IPS-20b (cell line): ENCODE measurements at regions not wholly inside any gene's neighbourhood (a gene's known extent, or its start where the extent isn't known, plus 50 kb on each side); places are given as distances from the start of the nearest gene placed in this dataset.
"Not testable (repeated sequence)": the region's sequence is repeated elsewhere in the genome, so short reads cannot be mapped to it uniquely, and the experiment has no call there.

Experiments used
- H3K27ac ChIP-seq: one replicate; pipeline ENCODE4 v1.5.1; 2013; ENCODE audit warnings: low read length
- H3K27me3 ChIP-seq: 2 replicates; pipeline ENCODE4 v1.6.1; 2013; ENCODE audit warnings: mild to moderate bottlenecking, low read length, inconsistent platforms; ENCODE audit not compliant: insufficient read depth
- H3K36me3 ChIP-seq: 2 replicates; pipeline ENCODE4 v1.6.1; 2013; ENCODE audit warnings: low read depth, mild to moderate bottlenecking, inconsistent platforms, low read length, moderate library complexity; ENCODE audit not compliant: insufficient read depth
- H3K4me1 ChIP-seq: 2 replicates; pipeline ENCODE4 v1.6.1; 2013; ENCODE audit warnings: mild to moderate bottlenecking, control low read depth, inconsistent platforms, low read length, moderate library complexity; ENCODE audit not compliant: insufficient read depth
- H3K4me3 ChIP-seq: 2 replicates; pipeline ENCODE4 v1.5.1; 2013; ENCODE audit warnings: mild to moderate bottlenecking, low read length, inconsistent platforms
- H3K9ac ChIP-seq: 2 replicates; pipeline ENCODE4 v1.6.1; 2013; ENCODE audit warnings: low read depth, mild to moderate bottlenecking, inconsistent platforms, low read length, moderate library complexity
- H3K9me3 ChIP-seq: 2 replicates; pipeline ENCODE4 v1.6.1; 2013; ENCODE audit warnings: mild to moderate bottlenecking, low read depth, low read length, inconsistent platforms; ENCODE audit not compliant: insufficient read depth

DNA sequence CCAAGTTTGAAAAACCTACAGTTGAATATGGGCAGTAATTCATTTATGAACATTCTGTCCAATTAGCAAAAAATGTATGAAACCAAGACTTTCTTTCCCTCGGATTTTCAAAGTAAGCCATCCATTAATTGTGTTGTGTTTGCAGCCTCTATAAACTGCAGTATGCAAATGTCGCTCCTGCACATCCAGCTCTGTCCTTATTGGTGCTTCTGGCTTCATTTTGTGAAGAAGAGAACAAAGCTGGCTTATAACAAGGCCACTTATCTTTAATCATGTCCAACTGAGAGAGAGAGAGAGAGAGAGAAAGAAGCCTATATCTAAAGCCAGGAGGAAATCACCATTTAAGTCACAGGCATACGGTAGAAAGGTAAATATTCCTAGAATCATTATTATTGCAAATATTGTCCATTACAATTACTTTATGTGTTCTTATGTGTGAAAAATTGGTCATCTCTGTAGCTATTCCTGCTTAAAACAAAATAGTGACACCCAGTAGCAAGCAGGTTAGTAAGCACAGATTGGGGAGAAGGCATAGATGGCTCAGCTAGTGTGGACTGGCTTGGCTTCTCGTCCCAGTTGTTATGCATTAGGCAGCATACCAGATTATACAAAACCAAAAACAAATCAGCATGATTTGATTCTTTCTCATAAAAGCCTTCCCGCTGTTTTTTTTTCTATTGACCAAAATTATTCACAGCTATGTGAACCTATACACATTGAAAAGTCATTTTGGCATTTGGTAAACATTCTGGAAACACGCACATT is 726.4 kb upstream of the SOX11 start:
- Histone ChIP-seq H3K4me3 (no peak overlapping the region), H3K27ac (no peak overlapping the region), H3K9me3 (no peaks in the 10 kb centered on the region), H3K36me3 (no peaks in the 10 kb centered on the region), H3K9ac (no peak overlapping the region), H3K4me1 (no peaks in the 10 kb centered on the region), H3K27me3 (no peaks in the 10 kb centered on the region)

DNA sequence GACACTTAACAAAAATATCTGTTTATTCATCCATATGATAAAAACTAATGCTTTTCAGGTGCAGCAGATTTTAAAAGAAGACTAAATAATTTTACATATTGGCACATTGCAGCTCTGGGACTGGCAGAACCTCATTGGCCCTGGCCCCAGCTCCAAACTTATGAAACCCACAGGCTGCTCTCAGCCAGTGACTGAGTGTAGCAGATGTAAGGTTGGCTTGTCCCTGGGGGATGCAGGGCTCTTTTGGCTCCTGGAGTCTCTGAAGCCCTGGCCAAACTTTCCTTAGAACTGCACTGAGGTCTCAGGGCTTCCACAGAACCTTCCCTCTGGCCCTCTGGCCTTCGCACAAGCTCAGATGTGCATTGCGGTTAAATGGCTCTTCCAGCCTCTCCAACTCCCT is 725.0 kb upstream of the SOX11 start:
- Histone ChIP-seq H3K4me1 (no peaks in the 10 kb centered on the region), H3K27ac (no peak overlapping the region), H3K9ac (no peak overlapping the region), H3K27me3 (no peaks in the 10 kb centered on the region), H3K9me3 (no peaks in the 10 kb centered on the region), H3K4me3 (no peak overlapping the region), H3K36me3 (no peaks in the 10 kb centered on the region)

DNA sequence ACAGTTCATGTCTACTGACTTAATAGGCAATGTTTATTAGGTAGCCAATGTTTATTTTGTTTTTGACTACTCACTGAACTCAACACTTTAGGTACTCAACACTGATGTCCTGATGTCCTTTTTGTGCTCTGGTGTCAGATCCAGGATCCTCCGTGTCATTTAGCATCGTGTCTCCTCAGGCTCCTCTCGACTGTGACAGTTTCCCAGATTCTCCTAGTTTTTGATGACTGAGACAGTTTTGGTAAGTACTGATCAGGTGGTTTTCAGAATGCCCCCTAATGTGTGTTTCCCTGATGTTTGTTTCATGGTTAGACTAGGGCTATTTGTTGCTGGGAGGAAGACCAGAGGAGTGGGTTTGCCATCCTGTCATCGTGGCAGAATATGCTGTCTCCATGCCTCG is 719.7 kb upstream of the SOX11 start:
- no peak overlapping the region for H3K9ac ChIP-seq
- no peak overlapping the region for H3K4me3 ChIP-seq
- no peaks in the 10 kb centered on the region for H3K9me3 ChIP-seq
- H3K27ac ChIP-seq: no peak overlapping the region
- H3K4me1 ChIP-seq: no peaks in the 10 kb centered on the region
- no peaks in the 10 kb centered on the region for H3K27me3 ChIP-seq
- no peaks in the 10 kb centered on the region for H3K36me3 ChIP-seq

DNA sequence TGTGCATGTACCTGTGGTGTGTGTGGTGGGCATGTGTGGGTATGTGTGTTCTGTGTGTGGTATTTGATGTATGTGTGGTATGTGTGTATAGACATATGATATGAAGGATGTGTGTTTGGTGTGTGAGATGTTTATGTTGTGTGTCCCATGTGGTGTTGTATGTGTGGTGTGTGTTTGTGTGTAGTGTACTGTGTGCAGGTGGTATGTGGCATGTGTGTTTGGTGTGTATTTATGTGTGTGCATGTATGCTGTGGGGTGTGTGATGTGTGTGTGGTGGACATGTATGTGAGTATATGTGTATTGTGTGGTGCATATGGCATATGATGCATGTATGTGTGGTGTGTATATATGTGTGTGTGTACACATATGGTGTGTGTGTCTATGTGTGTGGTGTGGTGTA is 718.8 kb upstream of the SOX11 start:
- Histone ChIP-seq H3K27ac (no peak overlapping the region), H3K9me3 (no peaks in the 10 kb centered on the region), H3K4me3 (no peak overlapping the region), H3K9ac (no peak overlapping the region), H3K36me3 (no peaks in the 10 kb centered on the region), H3K27me3 (no peaks in the 10 kb centered on the region), H3K4me1 (no peaks in the 10 kb centered on the region)

DNA sequence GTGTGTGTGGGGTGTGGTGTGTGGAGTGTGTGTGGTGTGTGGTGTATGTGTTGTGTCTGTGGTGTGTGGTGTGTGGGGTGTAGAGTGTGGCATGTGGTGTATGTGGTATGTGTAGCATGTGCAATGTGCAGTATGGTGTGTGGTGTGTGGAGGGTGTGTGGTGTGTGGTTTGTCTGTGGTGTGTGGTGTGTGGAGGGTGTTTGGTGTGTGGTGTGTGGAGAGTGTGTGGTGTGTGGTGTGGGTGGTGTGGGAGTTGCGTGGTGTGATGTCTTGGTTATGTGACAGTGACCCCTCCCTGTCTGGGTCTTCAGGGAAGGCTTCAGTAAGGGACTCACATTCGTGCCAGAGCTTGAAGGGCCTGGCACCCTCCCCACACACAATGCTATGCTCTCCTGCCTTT is 718.2 kb upstream of the SOX11 start:
- Histone ChIP-seq H3K36me3 (no peaks in the 10 kb centered on the region), H3K27me3 (no peaks in the 10 kb centered on the region), H3K27ac (no peak overlapping the region), H3K9ac (no peak overlapping the region), H3K9me3 (no peaks in the 10 kb centered on the region), H3K4me3 (no peak overlapping the region), H3K4me1 (no peaks in the 10 kb centered on the region)

DNA sequence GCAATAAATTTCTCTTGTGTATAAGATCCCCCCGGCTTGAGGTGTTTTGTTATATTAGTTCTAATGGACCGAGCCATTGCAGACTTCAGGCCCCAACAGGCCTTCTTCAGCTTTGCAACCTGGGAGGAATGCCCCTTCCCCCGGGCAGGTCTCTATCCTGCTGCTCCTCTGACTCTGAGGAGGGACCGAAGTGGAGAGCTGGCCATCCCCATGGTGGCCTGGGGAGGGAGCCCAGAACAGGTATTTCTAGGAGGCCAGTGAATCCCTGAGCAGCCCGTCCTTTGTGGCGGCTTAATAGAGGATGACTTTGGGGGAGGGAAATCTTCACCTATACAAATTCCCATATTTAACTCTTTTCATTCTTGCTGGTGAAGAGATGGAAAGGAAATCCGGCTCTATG is 715.8 kb upstream of the SOX11 start:
- Histone ChIP-seq H3K27ac (no peak overlapping the region), H3K9me3 (no peaks in the 10 kb centered on the region), H3K9ac (no peak overlapping the region), H3K36me3 (no peaks in the 10 kb centered on the region), H3K27me3 (no peaks in the 10 kb centered on the region), H3K4me1 (no peaks in the 10 kb centered on the region), H3K4me3 (no peak overlapping the region)

DNA sequence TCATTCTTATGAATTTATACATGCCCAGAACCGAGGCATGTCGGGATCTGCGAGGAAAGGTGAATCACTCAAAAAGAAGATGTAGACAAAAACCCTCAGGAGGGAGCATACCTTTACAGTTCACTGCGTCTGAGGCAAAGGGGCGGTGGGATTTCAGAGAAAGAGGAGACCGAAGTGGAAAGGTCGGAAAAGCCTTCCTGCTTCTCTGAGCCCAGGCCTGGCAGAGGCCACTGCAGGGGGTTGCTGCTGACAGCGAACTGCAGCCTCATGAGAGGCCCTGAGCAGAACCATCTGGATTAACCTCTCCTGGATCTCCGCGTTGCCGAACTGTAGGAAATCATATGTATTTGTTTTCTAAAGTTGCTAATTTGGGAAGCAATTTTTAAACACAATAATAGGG is 713.1 kb upstream of the SOX11 start:
- H3K4me3 ChIP-seq: no peak overlapping the region
- no peak overlapping the region for H3K27ac ChIP-seq
- H3K9ac ChIP-seq: no peak overlapping the region
- no peaks in the 10 kb centered on the region for H3K4me1 ChIP-seq
- H3K27me3 ChIP-seq: no peaks in the 10 kb centered on the region
- no peaks in the 10 kb centered on the region for H3K9me3 ChIP-seq
- no peaks in the 10 kb centered on the region for H3K36me3 ChIP-seq

DNA sequence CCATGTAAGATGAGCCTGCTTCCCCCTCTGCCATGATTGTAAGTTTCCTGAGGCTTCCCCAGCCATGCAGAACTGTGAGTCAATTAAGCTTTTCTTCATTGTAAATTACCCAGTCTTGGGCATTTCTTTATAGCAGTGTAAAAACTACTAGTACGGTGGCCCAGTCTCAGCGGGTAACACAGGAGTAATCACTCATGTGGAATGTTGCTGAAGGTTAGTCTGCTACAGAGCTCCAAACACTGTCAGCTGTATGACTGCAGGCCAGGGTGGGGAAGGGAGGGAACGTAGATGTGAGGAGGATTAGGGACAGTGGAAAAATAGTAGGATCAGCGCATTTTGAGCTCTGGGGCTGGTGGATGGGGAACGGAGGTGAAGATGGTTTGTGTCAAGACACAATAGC is 711.2 kb upstream of the SOX11 start:
- Histone ChIP-seq H3K36me3 (no peaks in the 10 kb centered on the region), H3K27ac (no peak overlapping the region), H3K4me1 (no peaks in the 10 kb centered on the region), H3K27me3 (no peaks in the 10 kb centered on the region), H3K9ac (no peak overlapping the region), H3K9me3 (no peaks in the 10 kb centered on the region), H3K4me3 (no peak overlapping the region)

DNA sequence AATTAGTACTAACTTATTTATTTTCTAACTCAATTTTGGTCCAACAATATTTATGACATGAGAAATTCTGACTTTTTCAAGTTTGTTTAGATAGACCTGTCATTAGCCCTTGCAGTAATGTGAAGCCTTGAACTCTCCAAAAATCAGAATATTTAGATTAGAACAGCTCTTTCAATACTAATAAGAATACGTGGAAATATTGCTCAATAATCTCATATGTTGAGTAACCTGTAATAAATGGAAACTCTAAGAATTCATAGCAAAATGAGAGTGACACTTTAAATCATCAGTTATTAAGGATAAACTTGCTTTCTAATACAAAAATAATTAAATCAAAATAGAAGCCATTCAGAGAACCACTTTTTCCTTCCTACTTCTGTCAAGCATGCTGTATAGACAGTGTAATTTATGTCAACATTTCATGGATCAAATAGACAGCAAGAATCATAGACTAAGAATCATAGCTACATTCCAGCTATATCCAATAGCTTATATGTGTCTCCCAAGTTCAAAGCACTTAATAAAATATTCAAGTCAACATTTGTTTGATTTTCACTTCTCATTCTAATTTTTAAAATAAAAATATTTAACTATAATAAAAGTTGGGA is 710.3 kb upstream of the SOX11 start:
- no peak overlapping the region for H3K4me3 ChIP-seq
- no peaks in the 10 kb centered on the region for H3K27me3 ChIP-seq
- H3K27ac ChIP-seq: no peak overlapping the region
- no peaks in the 10 kb centered on the region for H3K4me1 ChIP-seq
- H3K36me3 ChIP-seq: no peaks in the 10 kb centered on the region
- H3K9me3 ChIP-seq: no peaks in the 10 kb centered on the region
- H3K9ac ChIP-seq: no peak overlapping the region

DNA sequence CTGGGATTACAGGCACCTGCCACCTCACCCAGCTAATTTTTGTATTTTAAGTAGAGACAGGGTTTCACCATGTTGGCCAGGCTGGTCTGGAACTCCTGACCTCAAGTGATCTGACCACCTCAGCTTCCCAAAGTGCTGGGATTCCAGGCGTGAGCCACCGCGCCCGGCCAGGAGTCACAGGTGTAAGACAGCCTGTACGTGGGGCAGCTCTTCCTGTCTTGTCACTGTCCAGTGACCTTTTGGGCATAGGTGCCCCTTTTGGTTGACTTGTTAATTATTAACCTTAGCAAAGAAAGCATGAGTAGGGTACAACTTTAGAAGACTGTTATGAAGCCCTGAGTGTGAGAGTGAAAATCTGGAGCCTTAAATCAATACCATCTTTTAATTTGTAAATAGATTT is 703.7 kb upstream of the SOX11 start:
- H3K27me3 ChIP-seq, H3K4me1 ChIP-seq, H3K4me3 ChIP-seq, H3K9me3 ChIP-seq, H3K36me3 ChIP-seq, H3K27ac ChIP-seq, H3K9ac ChIP-seq: not testable (repeated sequence)

DNA sequence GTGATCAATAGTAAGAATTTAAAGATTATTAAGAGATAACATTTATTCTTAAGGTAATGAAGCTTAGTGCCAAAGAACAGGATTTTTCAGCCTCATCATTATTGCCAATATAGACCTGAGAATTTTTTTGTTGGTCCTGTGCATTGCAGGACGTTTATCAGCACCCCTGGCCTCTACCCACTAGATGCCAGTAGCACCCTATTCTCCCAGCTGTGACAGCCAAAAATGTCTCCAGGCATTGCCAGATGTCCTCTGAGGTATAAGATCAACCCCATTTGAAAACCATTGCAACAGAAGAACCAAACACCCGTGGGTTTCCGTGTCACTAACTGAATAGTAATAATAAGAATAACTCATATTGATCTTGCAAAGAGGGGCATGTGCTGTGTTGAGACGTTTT is 700.0 kb upstream of the SOX11 start:
- H3K9ac ChIP-seq: no peak overlapping the region
- no peak overlapping the region for H3K27ac ChIP-seq
- H3K4me1 ChIP-seq: no peaks in the 10 kb centered on the region
- no peaks in the 10 kb centered on the region for H3K36me3 ChIP-seq
- H3K9me3 ChIP-seq: no peaks in the 10 kb centered on the region
- H3K27me3 ChIP-seq: no peaks in the 10 kb centered on the region
- H3K4me3 ChIP-seq: no peak overlapping the region

DNA sequence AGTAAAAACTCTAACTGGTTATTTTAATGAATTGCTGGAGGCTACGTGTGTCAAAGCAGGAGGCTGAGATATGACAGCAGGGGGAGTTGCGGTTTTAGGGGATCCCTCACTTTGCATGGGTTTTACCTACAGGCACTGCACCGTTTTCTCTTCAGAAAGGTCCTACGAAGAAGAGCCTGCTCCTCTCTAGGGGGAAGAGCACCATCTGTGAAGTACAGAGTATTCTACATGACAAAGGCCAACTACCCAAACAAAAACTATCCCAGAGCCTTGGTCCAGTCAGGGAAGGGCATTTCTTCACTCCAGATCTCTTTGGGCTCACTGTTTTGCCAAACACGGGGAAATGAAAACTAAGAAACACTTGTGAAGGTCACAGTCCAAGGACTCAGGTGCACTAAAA is 696.7 kb upstream of the SOX11 start:
- Histone ChIP-seq H3K27ac (no peak overlapping the region), H3K4me3 (no peak overlapping the region), H3K9ac (no peak overlapping the region), H3K27me3 (no peaks in the 10 kb centered on the region), H3K4me1 (no peaks in the 10 kb centered on the region), H3K36me3 (no peaks in the 10 kb centered on the region), H3K9me3 (no peaks in the 10 kb centered on the region)
